GM21367 (cell line): ENCODE measurements at regions not wholly inside any gene's neighbourhood (a gene's known extent, or its start where the extent isn't known, plus 50 kb on each side); places are given as distances from the start of the nearest gene placed in this dataset.

Experiments used
- ATAC-seq: cut with Tn5 transposase; IDR thresholded peaks from one replicate; pipeline ENCODE4 v1.9.1; 2021; ENCODE audit not compliant: unreplicated experiment

GRCh38 chr18:61148322-61148721 is 184.9 kb upstream of the CDH20 start:
- ATAC-seq, result no peak

- ATAC-seq, result no peak
These were observed 183.4 kb upstream of the CDH20 start for GRCh38 chr18:61149786-61150185.

GRCh38 chr18:61153571-61153970 is 179.7 kb upstream of the CDH20 start:
- ATAC-seq, result no peak

GRCh38 chr18:61154866-61155265 is 178.4 kb upstream of the CDH20 start:
- ATAC-seq, result no peak

- ATAC-seq, result no peak
These were observed 177.6 kb upstream of the CDH20 start for GRCh38 chr18:61155586-61155985.

- no peak for ATAC-seq
These were observed 175.8 kb upstream of the CDH20 start for GRCh38 chr18:61157451-61157850.

- ATAC-seq, result no peak
These were observed 174.0 kb upstream of the CDH20 start for GRCh38 chr18:61159246-61159645.

GRCh38 chr18:61164321-61164720 is 168.9 kb upstream of the CDH20 start:
- no peak for ATAC-seq

GRCh38 chr18:61167902-61168301 is 165.3 kb upstream of the CDH20 start:
- no peak for ATAC-seq

- no peak for ATAC-seq
These were observed 163.8 kb upstream of the CDH20 start for GRCh38 chr18:61169386-61169785.

GRCh38 chr18:61172624-61173023 is 160.6 kb upstream of the CDH20 start:
- ATAC-seq, result no peak

GRCh38 chr18:61173554-61173953 is 159.7 kb upstream of the CDH20 start:
- ATAC-seq, result no peak

- no peak for ATAC-seq
These were observed 149.4 kb upstream of the CDH20 start for GRCh38 chr18:61183798-61184197.

GRCh38 chr18:61187971-61188370 is 145.3 kb upstream of the CDH20 start:
- no peak for ATAC-seq

- no peak for ATAC-seq
These were observed 143.9 kb upstream of the CDH20 start for GRCh38 chr18:61189376-61189775.

GRCh38 chr18:61194726-61195125 is 138.5 kb upstream of the CDH20 start:
- no peak for ATAC-seq

- ATAC-seq, result no peak
These were observed 136.5 kb upstream of the CDH20 start for GRCh38 chr18:61196750-61197149.

- ATAC-seq, result no peak
These were observed 134.7 kb upstream of the CDH20 start for GRCh38 chr18:61198486-61198885.

GRCh38 chr18:61199171-61199848 is 133.9 kb upstream of the CDH20 start:
- no peak for ATAC-seq

GRCh38 chr18:61201511-61201910 is 131.7 kb upstream of the CDH20 start:
- no peak for ATAC-seq

- no peak for ATAC-seq
These were observed 130.1 kb upstream of the CDH20 start for GRCh38 chr18:61203151-61203550.

- no peak for ATAC-seq
These were observed 123.4 kb upstream of the CDH20 start for GRCh38 chr18:61209801-61210200.

GRCh38 chr18:61216051-61216450 is 117.2 kb upstream of the CDH20 start:
- no peak for ATAC-seq
